HG03432 (cell line): ENCODE measurements at regions not wholly inside any gene's neighbourhood (a gene's known extent, or its start where the extent isn't known, plus 50 kb on each side); places are given as distances from the start of the nearest gene placed in this dataset.

ENCODE experiments used
- ATAC-seq: cut with Tn5 transposase; IDR thresholded peaks from one replicate; pipeline ENCODE4 v1.9.1; 2021; ENCODE audit warnings: mild to moderate bottlenecking, moderate library complexity; ENCODE audit not compliant: unreplicated experiment

- no peak for ATAC-seq
These were observed 322.2 kb downstream of the LMX1A start for GRCh38 chr1:165034136-165034809.

DNA sequence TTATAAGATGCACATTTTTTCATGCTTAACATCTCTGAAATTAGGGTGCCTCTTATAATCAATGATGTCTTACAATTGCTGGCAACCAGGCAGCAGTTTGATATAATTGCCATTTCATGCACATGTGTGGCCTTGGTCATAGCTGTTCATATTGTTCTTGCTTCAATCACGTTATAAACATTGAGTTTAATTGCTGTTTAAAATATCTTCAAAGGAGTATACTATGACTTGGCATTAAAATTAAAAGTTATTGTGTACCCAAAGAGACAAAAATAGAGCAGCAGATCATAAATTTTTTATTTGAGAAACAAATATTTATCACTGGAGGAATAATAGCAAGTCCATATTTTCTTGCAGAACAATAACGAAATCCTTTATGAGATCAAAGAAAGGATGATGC lies 325.5 kb downstream of the LMX1A start:
- ATAC-seq, result no peak

GRCh38 chr1:165025805-165026204 lies 330.7 kb downstream of the LMX1A start:
- ATAC-seq, result no peak

- no peak for ATAC-seq
These were observed 341.8 kb downstream of the LMX1A start for GRCh38 chr1:165014753-165015152.

DNA sequence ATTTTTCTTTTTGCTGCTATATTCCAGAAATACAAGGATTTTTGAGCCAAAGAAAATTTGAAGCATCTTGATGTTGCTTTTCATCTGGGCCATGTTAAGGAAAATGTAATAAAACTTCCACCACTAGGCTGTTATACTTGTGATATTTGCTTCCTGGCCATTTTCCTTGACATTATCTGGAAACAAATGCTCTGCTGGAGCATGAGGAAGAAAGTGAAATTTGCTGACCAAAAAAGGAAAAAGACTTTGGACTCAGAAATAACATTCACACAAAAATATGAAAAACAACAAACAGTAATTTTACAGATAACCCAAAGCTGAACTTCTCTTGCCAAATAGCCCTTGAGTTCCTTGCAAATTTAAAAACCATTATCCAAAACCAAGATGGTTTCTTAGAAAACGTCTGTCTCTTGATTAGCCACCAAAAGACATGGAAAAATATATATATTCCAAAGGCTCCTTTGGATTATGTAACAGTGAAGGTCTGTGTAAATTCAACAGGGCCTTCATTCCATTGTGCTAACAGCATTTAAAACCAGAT lies 344.5 kb downstream of the LMX1A start:
- ATAC-seq, result no peak

GRCh38 chr1:165011186-165011585 lies 345.3 kb downstream of the LMX1A start:
- no peak for ATAC-seq

DNA sequence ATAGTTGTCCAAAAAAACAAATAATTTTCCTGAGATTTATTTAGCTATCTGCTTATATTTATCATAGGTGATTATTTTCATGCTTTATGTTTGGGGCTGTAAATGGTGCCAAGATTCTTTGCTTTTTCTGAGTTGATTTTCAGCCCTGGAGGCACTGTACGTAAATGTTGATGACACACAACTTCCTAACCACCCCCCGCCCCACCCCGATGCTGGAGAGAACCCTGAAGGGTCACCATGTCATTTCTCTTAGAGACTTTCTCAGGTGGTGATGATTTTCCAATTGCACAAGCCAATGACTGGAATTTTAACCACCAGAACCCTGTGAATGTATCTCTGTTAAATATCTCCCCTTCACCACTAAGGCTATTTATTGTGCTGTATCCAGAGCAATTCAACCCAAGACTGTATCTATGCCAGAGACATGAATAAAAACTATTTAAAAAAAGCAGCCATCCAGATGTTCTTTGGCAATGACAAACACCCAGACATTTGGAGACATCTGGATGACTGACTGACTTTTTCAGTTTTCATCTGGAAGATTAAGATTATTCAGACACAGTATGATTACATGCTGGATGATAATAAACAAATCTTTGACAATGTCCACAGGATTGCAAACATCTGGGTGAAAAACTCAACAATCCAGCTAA lies 346.0 kb downstream of the LMX1A start:
- no peak for ATAC-seq

GRCh38 chr1:165006831-165007230 lies 349.7 kb downstream of the LMX1A start:
- ATAC-seq, result no peak

- ATAC-seq, result no peak
These were observed 357.4 kb downstream of the LMX1A start for GRCh38 chr1:164999146-164999545.

DNA sequence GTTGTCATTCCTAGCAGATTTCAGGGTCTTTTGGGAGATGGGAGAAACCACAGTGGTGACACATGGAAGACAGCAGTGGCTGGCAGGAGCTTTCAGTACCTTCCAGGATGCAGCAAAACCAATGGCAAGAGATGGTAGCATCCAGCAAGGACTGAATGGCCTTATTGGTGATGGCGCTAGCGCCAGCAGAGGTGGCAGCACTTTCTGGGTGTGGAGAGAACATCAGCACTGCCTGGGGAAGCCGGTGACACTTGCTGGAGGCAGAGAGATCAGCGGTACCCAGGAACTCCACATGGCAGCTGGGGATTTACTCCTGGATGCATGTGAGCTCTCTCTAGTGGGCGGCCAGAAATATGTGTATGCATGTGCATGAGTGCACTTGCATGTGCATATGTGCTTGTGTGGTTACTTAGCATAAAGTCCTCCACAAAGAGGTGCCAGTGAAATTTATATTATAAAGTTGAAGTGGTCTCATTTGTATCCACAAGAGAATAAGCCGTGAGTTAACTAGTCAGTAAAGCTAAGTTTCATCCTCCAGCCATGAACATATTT lies 364.7 kb downstream of the LMX1A start:
- no peak for ATAC-seq

- no peak for ATAC-seq
These were observed 373.4 kb downstream of the LMX1A start for GRCh38 chr1:164983023-164983650.

DNA sequence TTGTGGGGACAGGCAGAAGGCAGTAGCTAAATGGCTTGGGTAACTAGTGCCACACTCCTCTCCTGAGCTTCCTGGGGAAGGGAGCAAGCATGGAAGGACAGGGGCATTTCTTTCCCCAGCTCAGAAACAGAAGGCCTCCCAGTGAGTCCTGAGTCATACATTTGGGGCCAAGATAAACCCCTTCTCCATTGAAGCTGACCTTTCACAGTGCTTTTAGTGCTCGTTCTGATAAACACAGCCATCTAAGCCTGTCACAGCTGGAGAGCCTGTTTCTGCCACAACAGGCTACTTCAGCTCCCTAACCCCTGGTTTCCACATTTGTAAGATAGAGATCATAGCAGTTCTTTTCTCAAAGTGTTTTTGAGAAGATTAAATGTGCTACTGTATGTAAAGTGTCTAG lies 374.0 kb downstream of the LMX1A start:
- no peak for ATAC-seq

DNA sequence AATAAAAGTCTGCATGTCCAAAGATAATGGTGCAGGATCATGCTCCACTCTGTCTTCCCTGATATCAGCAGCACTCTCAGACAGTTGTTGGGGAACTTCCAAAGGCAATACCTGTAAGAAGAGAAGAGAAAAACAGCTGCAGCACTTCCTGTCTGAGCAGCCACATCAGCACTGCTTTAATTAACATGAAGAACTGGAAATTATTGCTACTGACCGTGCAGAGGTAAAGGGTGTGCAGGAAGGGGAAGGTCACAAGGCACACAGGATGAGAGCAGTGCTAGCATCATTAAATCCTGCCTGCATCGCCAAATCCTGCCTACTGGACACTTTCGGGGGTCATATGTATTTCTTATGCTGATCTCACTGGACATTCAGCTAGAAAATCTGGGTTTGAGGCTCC lies 379.0 kb downstream of the LMX1A start:
- no peak for ATAC-seq

GRCh38 chr1:164971921-164972415 lies 384.5 kb downstream of the LMX1A start:
- no peak for ATAC-seq

GRCh38 chr1:164971391-164971790 lies 385.1 kb downstream of the LMX1A start:
- ATAC-seq, result no peak

DNA sequence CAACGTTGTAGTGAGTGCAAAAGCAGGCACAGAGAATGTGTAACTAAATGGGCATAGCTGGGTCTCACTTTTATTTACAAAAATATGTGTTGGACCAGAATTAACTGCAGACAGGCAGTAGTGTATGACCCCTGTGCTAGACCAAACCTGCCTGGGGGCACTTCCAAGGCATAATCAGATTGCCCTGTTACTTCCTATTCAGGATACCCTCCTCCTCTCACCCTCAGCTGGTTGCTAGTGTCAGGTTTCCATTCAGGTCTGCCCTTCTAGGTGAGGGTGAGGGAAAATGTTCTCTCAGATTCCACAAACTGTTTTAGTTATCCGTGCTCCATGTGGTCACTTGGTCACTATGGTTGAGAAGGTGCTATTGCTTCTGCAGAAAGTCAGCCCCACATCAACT lies 387.3 kb downstream of the LMX1A start:
- ATAC-seq, result no peak

GRCh38 chr1:164967300-164967699 lies 389.2 kb downstream of the LMX1A start:
- no peak for ATAC-seq

DNA sequence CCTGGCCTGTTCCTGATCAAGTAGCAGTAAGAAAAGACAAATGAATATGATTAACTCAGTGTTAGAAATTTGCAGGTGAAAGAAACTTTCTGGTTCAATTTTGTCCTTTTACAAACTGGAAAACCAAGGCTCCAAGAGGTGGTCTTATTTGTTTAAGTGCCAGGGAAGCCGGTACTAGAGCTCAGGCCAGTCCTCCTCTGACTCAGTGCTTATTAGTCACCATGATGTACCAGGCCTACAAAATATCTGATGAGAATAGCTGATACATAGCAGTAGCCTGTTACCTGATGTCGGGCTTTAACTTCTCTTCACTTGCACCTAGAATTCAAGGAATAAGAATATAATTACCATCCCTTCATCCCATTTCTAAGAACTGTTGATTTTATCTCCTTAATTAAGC lies 394.8 kb downstream of the LMX1A start:
- ATAC-seq, result no peak

DNA sequence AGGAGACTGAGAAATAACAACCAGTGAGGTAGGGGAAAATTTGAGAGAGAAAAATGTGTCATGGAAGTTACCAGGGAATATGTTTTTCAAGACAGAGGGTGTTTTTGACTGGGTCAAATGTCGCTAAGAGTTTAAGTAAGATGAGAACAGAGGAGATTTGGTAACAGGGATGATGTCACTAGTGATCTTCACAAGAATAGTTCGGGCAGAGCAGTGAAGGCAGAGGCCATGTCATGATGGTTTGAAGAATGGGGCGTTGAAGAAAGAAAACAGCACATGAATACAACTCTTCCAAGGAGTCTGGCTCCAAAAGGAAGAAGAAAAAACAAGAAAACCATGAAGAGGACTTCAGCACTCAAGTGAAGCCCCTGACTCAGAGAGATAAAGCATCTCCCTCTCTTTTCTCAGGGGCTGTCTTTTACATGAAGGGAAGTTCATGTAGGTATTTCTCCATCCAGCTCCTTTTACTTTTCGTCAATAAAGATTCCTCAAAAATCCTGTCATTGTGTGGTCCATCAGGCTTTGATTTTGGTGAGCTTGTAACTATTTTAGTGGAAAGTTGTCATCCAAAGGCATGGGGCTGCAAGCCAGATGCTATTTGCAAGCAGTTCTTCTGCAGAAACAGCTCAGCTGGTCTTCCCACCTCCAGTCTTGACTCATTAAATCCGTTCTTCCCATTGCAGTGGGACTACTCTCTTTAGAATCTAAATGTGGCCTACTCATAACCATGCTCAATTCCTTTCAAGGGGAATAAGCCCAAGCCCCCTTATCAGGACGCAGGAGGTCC lies 397.3 kb downstream of the LMX1A start:
- no peak for ATAC-seq

GRCh38 chr1:164953815-164954214 lies 394.8 kb downstream of the PBX1 start:
- no peak for ATAC-seq

DNA sequence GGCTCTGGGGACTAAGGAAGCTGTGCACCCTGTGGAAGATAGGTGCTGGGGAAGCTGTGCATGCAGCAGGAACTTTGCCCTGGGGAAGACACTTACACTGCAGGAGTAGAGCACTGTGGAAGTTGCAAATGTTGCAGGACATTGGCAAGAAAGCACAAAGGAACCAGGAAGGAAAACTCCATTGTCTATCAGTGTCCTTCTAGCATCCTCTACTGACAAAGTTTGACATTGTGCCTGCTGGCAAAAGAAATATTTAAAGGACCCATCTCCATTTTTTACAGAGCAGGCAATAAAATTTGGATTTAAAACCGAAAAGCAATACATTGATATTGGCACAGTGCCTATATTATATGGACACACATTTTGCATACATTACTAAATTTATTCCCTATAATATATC lies 394.1 kb downstream of the PBX1 start:
- ATAC-seq, result no peak
